GM12878 (cell line): ENCODE measurements at regions not wholly inside any gene's neighbourhood (a gene's known extent, or its start where the extent isn't known, plus 50 kb on each side); places are given as distances from the start of the nearest gene placed in this dataset.
A peak's percentile ranks its signal among the peaks of the same experiment; 100 is the strongest.

Experiments
- ATF7 ChIP-seq: fragments of 450-650 bp; IDR thresholded peaks from 2 replicates; pipeline ENCODE4 v1.6.1; 2016; ENCODE audit warnings: low read depth, mild to moderate bottlenecking
- CHD2 ChIP-seq: IDR thresholded peaks from 2 replicates; pipeline ENCODE4 v1.6.1; 2011; ENCODE audit warnings: low read depth, low read length, improper control_type of control experiment, borderline replicate concordance
- E2F8 ChIP-seq: fragments of 450-650 bp; IDR thresholded peaks from 2 replicates; pipeline ENCODE4 v1.6.1; 2018; ENCODE audit warnings: mild to moderate bottlenecking, low read depth, moderate library complexity; ENCODE audit not compliant: partially characterized antibody
- FOXM1 ChIP-seq: IDR thresholded peaks from 2 replicates; pipeline ENCODE4 v1.6.1; 2012; ENCODE audit warnings: low read depth, mild to moderate bottlenecking, inconsistent platforms, low read length, moderate library complexity
- JUNB ChIP-seq: IDR thresholded peaks from 2 replicates; pipeline ENCODE4 v1.6.1; 2016; ENCODE audit warnings: antibody characterized with exemption, mild to moderate bottlenecking
- MTA3 ChIP-seq: IDR thresholded peaks from 2 replicates; pipeline ENCODE4 v1.6.1; 2012; ENCODE audit warnings: low read length, inconsistent platforms, borderline replicate concordance
- MYB ChIP-seq: fragments of 150-350 bp; IDR thresholded peaks from 2 replicates; pipeline ENCODE4 v1.6.1; 2014; ENCODE audit warnings: mild to moderate bottlenecking, low read depth, low read length, borderline replicate concordance
- NFXL1 ChIP-seq: fragments of 450-650 bp; IDR thresholded peaks from 2 replicates; pipeline ENCODE4 v1.6.1; 2017; ENCODE audit warnings: antibody characterized with exemption, mild to moderate bottlenecking, borderline replicate concordance
- PRDM15 ChIP-seq: fragments of 450-650 bp; formaldehyde crosslinking; IDR thresholded peaks from 2 replicates; pipeline ENCODE4 v1.4.0; 2020; ENCODE audit warnings: mild to moderate bottlenecking, moderate library complexity
- RAD51 ChIP-seq: fragments of 450-650 bp; IDR thresholded peaks from 2 replicates; pipeline ENCODE4 v1.6.1; 2016; ENCODE audit warnings: moderate library complexity, mild to moderate bottlenecking, inconsistent platforms
- RUNX3 ChIP-seq: IDR thresholded peaks from 2 replicates; pipeline ENCODE4 v1.6.1; 2012; ENCODE audit warnings: low read length, inconsistent platforms
- SMAD5 ChIP-seq: IDR thresholded peaks from 2 replicates; pipeline ENCODE4 v1.6.1; 2016; ENCODE audit warnings: antibody characterized with exemption, low read depth
- SMC3 ChIP-seq: IDR thresholded peaks from 2 replicates; pipeline ENCODE4 v1.6.1; 2011; ENCODE audit warnings: low read length, improper control_type of control experiment, borderline replicate concordance
- TARDBP ChIP-seq: IDR thresholded peaks from 2 replicates; pipeline ENCODE4 v1.6.1; 2016; ENCODE audit warnings: borderline replicate concordance
- TBL1XR1 ChIP-seq: IDR thresholded peaks from 2 replicates; pipeline ENCODE4 v1.6.1; 2012; ENCODE audit warnings: low read depth, low read length, improper control_type of control experiment
- YY1 ChIP-seq: IDR thresholded peaks from 2 replicates; pipeline ENCODE4 v1.6.1; 2011; ENCODE audit warnings: low read depth, mild to moderate bottlenecking, low read length
- ZBED1 ChIP-seq: IDR thresholded peaks from 2 replicates; pipeline ENCODE4 v1.6.1; 2016; ENCODE audit warnings: borderline replicate concordance
- ZBTB4 ChIP-seq: fragments of 450-650 bp; formaldehyde crosslinking; IDR thresholded peaks from 2 replicates; pipeline ENCODE4 v1.4.0; 2022; ENCODE audit warnings: mild to moderate bottlenecking, moderate library complexity
- ZNF217 ChIP-seq: fragments of 450-650 bp; IDR thresholded peaks from 2 replicates; pipeline ENCODE4 v1.6.1; 2017; ENCODE audit warnings: antibody characterized with exemption, mild to moderate bottlenecking
- ZNF274 ChIP-seq: IDR thresholded peaks from one replicate; pipeline ENCODE4 v1.8.0; 2011; ENCODE audit not compliant: insufficient read length, insufficient read depth

- TF ChIP-seq MYB (no peak), TARDBP (no peak), ZBTB4 (CRISPR knock-in tag) (no peak), ZBED1 (no peak), ZNF274 (no peak), SMAD5 (no peak), E2F8 (no peak), YY1 (no peak), NFXL1 (no peak), SMC3 (no peak), MTA3 (no peak), TBL1XR1 (peak; percentile 76; the same call in 1 of the 2 replicates), JUNB (0 out of 2 replicates have a peak, but pooled peaks have one; percentile 11), PRDM15 (CRISPR knock-in tag) (no peak), RAD51 (peak; percentile 72), RUNX3 (peak; percentile 80), CHD2 (0 out of 2 replicates have a peak, but pooled peaks have one; percentile 37), FOXM1 (peak; percentile 75; the same call in 1 of the 2 replicates), ATF7 (peak; percentile 34; the same call in 1 of the 2 replicates), ZNF217 (no peak)
Measured at GRCh38 chr16:72590151-72590937, 418.4 kb upstream of the PMFBP1 start (continued).
